ENCODE measurements at regions not wholly inside any gene's neighbourhood (a gene's known extent, or its start where the extent isn't known, plus 50 kb on each side); places are given as distances from the start of the nearest gene placed in this dataset.

GRCh38 chr12:80045594-80045993, 53.7 kb upstream of the OTOGL start:
- no peaks in the 10 kb centered on the region for H3K27me3 ChIP-seq (ENCODE audit: insufficient read depth, low read length)
- TF ChIP-seq FOSL1 (IDR thresholded peaks at IDR 0.05; ENCODE audit: low read depth): peak; percentile 57
- TF ChIP-seq ATF3 (IDR thresholded peaks at IDR 0.05): no peak
- TF ChIP-seq ELF1 (IDR thresholded peaks at IDR 0.05; ENCODE audit: borderline replicate concordance, low read depth): no peak
- 0 out of 2 replicates have a peak, but pooled peaks have one; percentile 14 for TF ChIP-seq CEBPB (IDR thresholded peaks at IDR 0.05; ENCODE audit: low read depth)
- no TSS peak for BruUV-seq (replicated peaks)
- peaks cover 0 to 20% of the 10 kb centered on the region in 2 experiments; a peak in 2 of 4 replicates for H3K4me1 ChIP-seq (ENCODE audit: control insufficient read depth in 1 of 2, insufficient read depth in 2 of 2, low read length in 2 of 2)
- no peak overlapping the region for H3K4me3 ChIP-seq (replicated peaks in 1 of 2; ENCODE audit: low read depth in 1 of 2, low read length in 2 of 2)
- DNase-seq (ENCODE audit: low read depth, low spot score): no peak
- H4K20me1 ChIP-seq (ENCODE audit: insufficient read depth): no peaks in the 10 kb centered on the region
- H3K79me2 ChIP-seq (ENCODE audit: insufficient read depth, low read length): no peaks in the 10 kb centered on the region
- no peak overlapping the region for H3K27ac ChIP-seq (ENCODE audit: low read depth, low read length)
- no peaks in the 10 kb centered on the region for H3K9me2 ChIP-seq (ENCODE audit: insufficient read depth)
- ChIA-PET RAD21 (ENCODE audit: low non-redundant PET in 1 of 2, low total read pairs in 2 of 2, uncharacterized antibody in 2 of 2, unreplicated experiment in 2 of 2) (no interaction called here), POLR2A (no interaction called here), CTCF (no interaction called here)
- H3K9ac ChIP-seq (ENCODE audit: low read length): no peak overlapping the region
- no peak overlapping the region for H2AFZ ChIP-seq (ENCODE audit: low read depth, low read length, poor library complexity, severe bottlenecking)
- 0 out of 2 replicates have a peak overlapping the region, but pooled peaks have one; percentile 28 for H3K4me2 ChIP-seq (ENCODE audit: low read length)
- ATAC-seq: no peak
- H3K9me3 ChIP-seq (ENCODE audit: control insufficient read depth in 1 of 2, insufficient read depth in 1 of 2, low read depth in 1 of 2, low read length in 2 of 2): no peaks in the 10 kb centered on the region
- intact Hi-C loops (cut with micrococcal nuclease): no loop called here
- no peaks in the 10 kb centered on the region for H3K36me3 ChIP-seq (ENCODE audit: control insufficient read depth in 1 of 2, insufficient read depth in 2 of 2, low read length in 2 of 2)

GRCh38 chr12:80044694-80045046, 54.7 kb upstream of the OTOGL start:
- H3K4me3 ChIP-seq (replicated peaks in 1 of 2; ENCODE audit: low read depth in 1 of 2, low read length in 2 of 2): no peak overlapping the region
- H4K20me1 ChIP-seq (ENCODE audit: insufficient read depth): no peaks in the 10 kb centered on the region
- H3K4me1 ChIP-seq (ENCODE audit: control insufficient read depth in 1 of 2, insufficient read depth in 2 of 2, low read length in 2 of 2): peaks cover 0 to 20% of the 10 kb centered on the region in 2 experiments; a peak in 2 of 4 replicates
- H3K9ac ChIP-seq (ENCODE audit: low read length): no peak overlapping the region
- no peak for TF ChIP-seq RAD21 (IDR thresholded peaks at IDR 0.05; ENCODE audit: low read depth)
- TF ChIP-seq CBX3 (IDR thresholded peaks at IDR 0.05; ENCODE audit: low read depth): no peak
- TF ChIP-seq ATF3 (IDR thresholded peaks at IDR 0.05): no peak
- TF ChIP-seq FOSL1 (IDR thresholded peaks at IDR 0.05; ENCODE audit: low read depth): peak; percentile 80
- TF ChIP-seq JUND (IDR thresholded peaks at IDR 0.05): peak; percentile 48
- CTCF ChIA-PET: no interaction called here
- POLR2A ChIA-PET: no interaction called here
- peak overlapping the region; percentile 34 for H3K4me2 ChIP-seq (ENCODE audit: low read length)
- no peak for ATAC-seq
- peak; percentile 12 for DNase-seq (ENCODE audit: low read depth, low spot score)
- no peak overlapping the region for H3K27ac ChIP-seq (ENCODE audit: low read depth, low read length)
- peak overlapping the region; percentile 64 for H2AFZ ChIP-seq (ENCODE audit: low read depth, low read length, poor library complexity, severe bottlenecking)
- RAD21 ChIA-PET (ENCODE audit: low non-redundant PET in 1 of 2, low total read pairs in 2 of 2, uncharacterized antibody in 2 of 2, unreplicated experiment in 2 of 2): no interaction called here
- BruUV-seq (replicated peaks): no TSS peak
- no peaks in the 10 kb centered on the region for H3K79me2 ChIP-seq (ENCODE audit: insufficient read depth, low read length)
- no peaks in the 10 kb centered on the region for H3K9me3 ChIP-seq (ENCODE audit: control insufficient read depth in 1 of 2, insufficient read depth in 1 of 2, low read depth in 1 of 2, low read length in 2 of 2)
- intact Hi-C loops (cut with micrococcal nuclease): no loop called here
- no peaks in the 10 kb centered on the region for H3K9me2 ChIP-seq (ENCODE audit: insufficient read depth)
- no peaks in the 10 kb centered on the region for H3K27me3 ChIP-seq (ENCODE audit: insufficient read depth, low read length)
- H3K36me3 ChIP-seq (ENCODE audit: control insufficient read depth in 1 of 2, insufficient read depth in 2 of 2, low read length in 2 of 2): no peaks in the 10 kb centered on the region
